H1 (cell line): ENCODE measurements at regions not wholly inside any gene's neighbourhood (a gene's known extent, or its start where the extent isn't known, plus 50 kb on each side); places are given as distances from the start of the nearest gene placed in this dataset.

ENCODE experiments used
- BACH1 ChIP-seq: IDR thresholded peaks from 2 replicates; pipeline ENCODE4 v1.6.1; 2012; ENCODE audit warnings: low read length, improper control_type of control experiment
- CBX5 ChIP-seq: fragments of 300-800, 300-1000 bp; sonication (generic); IDR thresholded peaks from 2 replicates; pipeline ENCODE4 v1.7.1; 2016; ENCODE audit warnings: antibody characterized with exemption, low read length, low read depth
- SIX5 ChIP-seq: IDR thresholded peaks from 2 replicates; pipeline ENCODE4 v1.6.1; 2011; ENCODE audit warnings: mild to moderate bottlenecking, low read depth, low read length
- SP1 ChIP-seq: IDR thresholded peaks from 2 replicates; pipeline ENCODE4 v1.6.1; 2011; ENCODE audit warnings: low read depth, low read length

- TF ChIP-seq SIX5 (no peak), SP1 (no peak), BACH1 (no peak), CBX5 (no peak)
Observed at GRCh38 chr13:111492958-111493357, 172.5 kb downstream of the TEX29 start (continued).
